ENCODE measurements at regions not wholly inside any gene's neighbourhood (a gene's known extent, or its start where the extent isn't known, plus 50 kb on each side); places are given as distances from the start of the nearest gene placed in this dataset.

DNA sequence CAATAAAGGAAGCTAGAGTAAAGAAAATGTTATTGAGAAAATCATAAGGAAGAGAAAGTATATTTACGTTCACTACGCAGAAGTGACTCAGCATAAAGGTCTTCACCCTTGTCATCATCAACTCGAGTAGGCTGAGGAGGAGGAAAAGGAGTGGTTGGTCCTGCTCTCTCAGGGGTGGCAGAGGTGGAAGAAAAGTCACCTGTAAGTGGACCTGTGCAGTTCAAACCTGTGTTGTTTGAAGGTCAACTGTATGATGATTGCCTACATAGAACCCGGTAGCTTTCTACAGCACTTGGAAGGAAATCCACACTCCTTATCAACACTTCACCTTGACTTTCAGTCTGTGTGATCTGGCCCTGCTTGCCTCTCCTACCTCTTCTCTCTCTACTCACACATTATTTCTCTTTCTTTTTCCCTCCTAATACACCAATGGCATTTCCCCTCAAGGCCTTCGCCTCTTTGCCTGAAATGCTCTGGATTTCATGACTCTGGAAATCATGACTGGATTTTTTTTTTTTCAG lies 109.3 kb upstream of the CPEB4 start:
- Histone ChIP-seq H3K9ac (ENCODE audit: low read length) (no peak overlapping the region), H3K4me2 (ENCODE audit: low read length) (no peak overlapping the region), H3K79me2 (ENCODE audit: low read length) (no peaks in the 10 kb centered on the region), H4K20me1 (ENCODE audit: insufficient read depth, low read length) (no peaks in the 10 kb centered on the region), H3K27me3 (ENCODE audit: low read depth, low read length) (peaks cover 2% of the 10 kb centered on the region; the same call in 1 of the 2 replicates), H3K4me3 (ENCODE audit: low read length) (no peak overlapping the region), H2AFZ (ENCODE audit: low read depth, low read length) (no peak overlapping the region), H3K4me1 (ENCODE audit: low read length) (peaks cover 30% of the 10 kb centered on the region), H3K9me3 (ENCODE audit: insufficient read depth, low read length) (no peaks in the 10 kb centered on the region), H3K27ac (ENCODE audit: low read length) (no peak overlapping the region), H3K36me3 (replicated peaks; ENCODE audit: low read depth, low read length) (no peaks in the 10 kb centered on the region)
- TF ChIP-seq, protein P1, sequence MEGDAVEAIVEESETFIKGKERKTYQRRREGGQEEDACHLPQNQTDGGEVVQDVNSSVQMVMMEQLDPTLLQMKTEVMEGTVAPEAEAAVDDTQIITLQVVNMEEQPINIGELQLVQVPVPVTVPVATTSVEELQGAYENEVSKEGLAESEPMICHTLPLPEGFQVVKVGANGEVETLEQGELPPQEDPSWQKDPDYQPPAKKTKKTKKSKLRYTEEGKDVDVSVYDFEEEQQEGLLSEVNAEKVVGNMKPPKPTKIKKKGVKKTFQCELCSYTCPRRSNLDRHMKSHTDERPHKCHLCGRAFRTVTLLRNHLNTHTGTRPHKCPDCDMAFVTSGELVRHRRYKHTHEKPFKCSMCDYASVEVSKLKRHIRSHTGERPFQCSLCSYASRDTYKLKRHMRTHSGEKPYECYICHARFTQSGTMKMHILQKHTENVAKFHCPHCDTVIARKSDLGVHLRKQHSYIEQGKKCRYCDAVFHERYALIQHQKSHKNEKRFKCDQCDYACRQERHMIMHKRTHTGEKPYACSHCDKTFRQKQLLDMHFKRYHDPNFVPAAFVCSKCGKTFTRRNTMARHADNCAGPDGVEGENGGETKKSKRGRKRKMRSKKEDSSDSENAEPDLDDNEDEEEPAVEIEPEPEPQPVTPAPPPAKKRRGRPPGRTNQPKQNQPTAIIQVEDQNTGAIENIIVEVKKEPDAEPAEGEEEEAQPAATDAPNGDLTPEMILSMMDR (IDR thresholded peaks at IDR 0.05; ENCODE audit: low read depth, low read length): no peak
- no peak for TF ChIP-seq EZH2phosphoT487 (IDR thresholded peaks at IDR 0.05; ENCODE audit: low read depth)

DNA sequence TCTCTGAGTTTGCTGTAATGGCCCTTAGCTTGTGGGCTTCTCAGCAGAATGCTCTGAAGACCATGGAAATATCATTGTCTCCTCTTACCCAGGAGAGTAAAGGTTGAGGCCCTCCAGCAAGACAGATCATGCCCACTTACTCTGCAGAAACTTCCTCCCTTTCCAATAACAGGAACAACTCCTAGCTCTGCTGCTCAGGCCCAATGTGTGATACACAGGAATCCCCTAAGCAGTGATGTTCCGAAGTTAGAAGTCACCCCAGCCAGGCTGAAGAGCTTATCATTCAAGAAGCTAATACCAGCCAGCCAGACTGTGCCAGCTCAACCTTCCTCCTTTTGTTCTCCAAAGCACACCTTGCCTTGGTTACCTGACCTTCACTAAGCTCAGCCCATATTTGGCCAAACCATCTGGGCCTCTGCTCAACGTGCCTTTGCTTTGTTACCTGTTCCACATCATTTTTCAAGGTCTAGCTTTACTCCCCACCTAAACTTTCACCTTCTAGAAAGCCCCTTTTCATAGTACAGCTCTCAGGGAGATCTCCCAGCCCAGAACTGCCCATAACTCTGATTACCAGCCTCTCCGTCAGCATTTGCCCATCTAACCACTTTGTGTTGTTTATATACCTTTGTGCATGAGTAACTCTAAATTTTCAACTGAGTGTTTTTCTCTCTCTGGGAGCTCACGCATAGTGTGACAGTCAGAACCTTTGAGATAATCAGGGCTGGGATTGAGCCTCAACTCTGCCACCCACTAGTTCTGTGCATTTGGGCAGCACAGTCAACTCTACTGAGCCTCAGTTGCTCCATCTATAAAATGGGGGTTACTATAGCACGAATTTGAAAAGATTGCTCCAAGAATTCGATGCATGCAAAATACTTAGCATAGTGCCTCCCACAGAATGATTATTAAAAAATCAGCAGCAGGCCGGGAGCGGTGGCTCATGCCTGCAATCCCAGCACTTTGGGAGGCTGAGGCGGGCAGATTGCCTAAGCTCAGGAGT lies 107.6 kb upstream of the CPEB4 start:
- peaks cover 28% of the 10 kb centered on the region for H3K4me1 ChIP-seq (ENCODE audit: low read length)
- no peaks in the 10 kb centered on the region for H3K79me2 ChIP-seq (ENCODE audit: low read length)
- no peaks in the 10 kb centered on the region for H3K36me3 ChIP-seq (replicated peaks; ENCODE audit: low read depth, low read length)
- no peaks in the 10 kb centered on the region for H4K20me1 ChIP-seq (ENCODE audit: insufficient read depth, low read length)
- no peak overlapping the region for H3K4me2 ChIP-seq (ENCODE audit: low read length)
- no peak overlapping the region for H3K4me3 ChIP-seq (ENCODE audit: low read length)
- no peak for TF ChIP-seq EZH2phosphoT487 (IDR thresholded peaks at IDR 0.05; ENCODE audit: low read depth)
- TF ChIP-seq, protein P1 (IDR thresholded peaks at IDR 0.05; ENCODE audit: low read depth, low read length): no peak
- peaks cover 15% of the 10 kb centered on the region for H3K27me3 ChIP-seq (ENCODE audit: low read depth, low read length)
- no peaks in the 10 kb centered on the region for H3K9me3 ChIP-seq (ENCODE audit: insufficient read depth, low read length)
- H2AFZ ChIP-seq (ENCODE audit: low read depth, low read length): no peak overlapping the region
- no peak overlapping the region for H3K27ac ChIP-seq (ENCODE audit: low read length)
- no peak overlapping the region for H3K9ac ChIP-seq (ENCODE audit: low read length)

DNA sequence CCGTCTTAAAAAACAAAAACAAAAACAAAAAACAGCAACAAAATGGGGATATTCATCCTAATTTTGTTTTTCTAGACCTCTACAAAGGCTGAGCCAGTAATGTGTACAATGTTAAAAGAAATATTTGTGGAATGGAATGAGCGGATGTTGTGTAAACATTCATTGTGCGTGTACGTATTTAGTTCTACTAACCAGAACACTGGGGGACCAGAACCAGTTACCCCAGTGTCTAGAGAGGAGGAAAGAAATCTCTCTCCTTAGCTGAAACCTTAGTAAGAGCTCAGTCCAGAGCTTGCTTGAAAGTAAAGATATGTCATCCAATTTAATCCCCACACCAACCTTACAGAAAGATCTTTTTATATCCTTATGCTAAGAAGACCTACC lies 106.7 kb upstream of the CPEB4 start:
- no peak overlapping the region for H3K4me2 ChIP-seq (ENCODE audit: low read length)
- no peak for TF ChIP-seq EZH2phosphoT487 (IDR thresholded peaks at IDR 0.05; ENCODE audit: low read depth)
- TF ChIP-seq, protein P1 (IDR thresholded peaks at IDR 0.05; ENCODE audit: low read depth, low read length): no peak
- no peaks in the 10 kb centered on the region for H3K9me3 ChIP-seq (ENCODE audit: insufficient read depth, low read length)
- H3K4me1 ChIP-seq (ENCODE audit: low read length): peaks cover 30% of the 10 kb centered on the region
- no peak overlapping the region for H3K9ac ChIP-seq (ENCODE audit: low read length)
- H3K79me2 ChIP-seq (ENCODE audit: low read length): no peaks in the 10 kb centered on the region
- no peaks in the 10 kb centered on the region for H3K36me3 ChIP-seq (replicated peaks; ENCODE audit: low read depth, low read length)
- peaks cover 20% of the 10 kb centered on the region for H3K27me3 ChIP-seq (ENCODE audit: low read depth, low read length)
- H2AFZ ChIP-seq (ENCODE audit: low read depth, low read length): no peak overlapping the region
- H3K4me3 ChIP-seq (ENCODE audit: low read length): no peak overlapping the region
- H4K20me1 ChIP-seq (ENCODE audit: insufficient read depth, low read length): no peaks in the 10 kb centered on the region
- H3K27ac ChIP-seq (ENCODE audit: low read length): no peak overlapping the region
